Adrenal gland (tissue), 9 donors: ENCODE measurements at regions not wholly inside any gene's neighbourhood (a gene's known extent, or its start where the extent isn't known, plus 50 kb on each side); places are given as distances from the start of the nearest gene placed in this dataset.
A peak's percentile ranks its signal among the peaks of the same experiment; 100 is the strongest.

Experiments used
- DNase-seq, 7 donors: peaks; one replicate each; pipeline ENCODE4 v3.0.0-alpha.2; 2019 to 2020
- H3K27ac ChIP-seq, 5 donors: fragments of 200-600 bp; sonication (generic) in 4 of 5; 1 replicate in 3 of 5; 2 replicates in 2 of 5; pipeline versions ENCODE4 v1.5.1 to v1.8.0; 2016 to 2020; ENCODE audit warnings: mild to moderate bottlenecking in 1 of 5
- H3K27me3 ChIP-seq: fragments of 200-600 bp; 2 replicates; pipeline ENCODE4 v1.8.0; 2021
- H3K36me3 ChIP-seq, 2 donors: fragments of 200-600 bp; replicated peaks in 1 of 2; 1 replicate in 1 of 2; 2 replicates in 1 of 2; pipeline versions ENCODE4 v1.5.1 to v1.8.0; 2018 to 2022
- H3K4me1 ChIP-seq, 2 donors: fragments of 200-600 bp; replicated peaks in 1 of 2; 1 replicate in 1 of 2; 2 replicates in 1 of 2; pipeline versions ENCODE4 v1.5.1 to v1.8.0; 2018 to 2021
- H3K4me3 ChIP-seq, 4 donors: fragments of 200-600 bp; sonication (generic) in 3 of 4; one replicate each; pipeline ENCODE4 v1.5.1; 2016 to 2018
- H3K9me3 ChIP-seq, 3 donors: fragments of 200-600 bp; sonication (generic) in 1 of 3; replicated peaks in 1 of 3; 1 replicate in 2 of 3; 2 replicates in 1 of 3; pipeline versions ENCODE4 v1.5.1 to v1.8.0; 2016 to 2021
- CTCF ChIP-seq, 6 experiments: fragments of 450-650 bp in 4 of 6; fragments of 200-600 bp in 2 of 6; sonication (generic) in 1 of 6; IDR thresholded peaks; 1 replicate in 5 of 6; 2 replicates in 1 of 6; pipeline versions ENCODE4 v1.5.1 to v1.8.0; 2016 to 2021; ENCODE audit warnings: antibody characterized with exemption in 6 of 6, mild to moderate bottlenecking in 2 of 6, moderate library complexity in 1 of 6
- POLR2A ChIP-seq, 2 donors: fragments of 450-650 bp; IDR thresholded peaks; one replicate each; pipeline ENCODE4 v1.6.1; 2017; ENCODE audit warnings: antibody characterized with exemption in 2 of 2, mild to moderate bottlenecking in 2 of 2, moderate library complexity in 1 of 2
- WGBS, 4 donors: extraction: QIAGEN DNeasy Blood & Tissue Kit in 2 of 4; methylation state at CpG; one replicate each; pipeline versions ENCODE4 v1.1.5 to v1.1.7; 2013 to 2017; 5-methylcytosine and 5-hydroxymethylcytosine counted together
- intact Hi-C, 2 donors: fragments of 100-400 bp; cut with DNase I; formaldehyde crosslinking; loops; one replicate each; pipeline versions ENCODE4 v1.14.1 to v1.15.0; 2022 to 2023
- donor health status: healthy with polysubstance abuse.
- donor health status: Bipolar disorder and iron deficiency.
- donor health status: DM: yes; HTN: yes; CAD: no.
- donor health status: DM: no; HTN: no; CAD: no.
- donor health status: DM: no; HTN: no; CAD: no.

- 90 to 94% (median 93%) methylated on average over 7 of the region's 7 CpGs for whole genome bisulfite sequencing, 4 donors
- no peak for DNase-seq
- no peaks in the 10 kb centered on the region for H3K9me3 ChIP-seq
- H3K27me3 ChIP-seq: no peaks in the 10 kb centered on the region
- H3K4me1 ChIP-seq: peaks cover 18 to 42% of the 10 kb centered on the region in 2 donors
- TF ChIP-seq POLR2A (IDR thresholded peaks at IDR 0.05): no peak
- no peak for TF ChIP-seq CTCF (IDR thresholded peaks at IDR 0.05)
- no peak overlapping the region for H3K4me3 ChIP-seq
- no peak overlapping the region for H3K27ac ChIP-seq
- no peaks in the 10 kb centered on the region for H3K36me3 ChIP-seq
- intact Hi-C loops: no loop called here
Observed at GRCh38 chr2:136234261-136234660, 116.3 kb upstream of the CXCR4 start.

GRCh38 chr2:136233298-136233697 lies 115.3 kb upstream of the CXCR4 start:
- TF ChIP-seq CTCF (IDR thresholded peaks at IDR 0.05) (no peak), POLR2A (IDR thresholded peaks at IDR 0.05) (no peak)
- H3K27ac ChIP-seq: peak overlapping the region in 2 of 5 donors; percentile 38 to 55
- H3K27me3 ChIP-seq: no peaks in the 10 kb centered on the region
- H3K9me3 ChIP-seq: no peaks in the 10 kb centered on the region
- intact Hi-C loops: no loop called here
- H3K4me1 ChIP-seq: peaks cover 14 to 33% of the 10 kb centered on the region in 2 donors
- no peak overlapping the region for H3K4me3 ChIP-seq
- H3K36me3 ChIP-seq: no peaks in the 10 kb centered on the region
- DNase-seq: peak in 1 of 7 donors; percentile 23

GRCh38 chr2:136232456-136233172 lies 114.7 kb upstream of the CXCR4 start:
- no peak overlapping the region for H3K27ac ChIP-seq
- H3K4me3 ChIP-seq: no peak overlapping the region
- no peaks in the 10 kb centered on the region for H3K27me3 ChIP-seq
- no peaks in the 10 kb centered on the region for H3K36me3 ChIP-seq
- TF ChIP-seq POLR2A (IDR thresholded peaks at IDR 0.05) (no peak), CTCF (IDR thresholded peaks at IDR 0.05) (no peak)
- no peaks in the 10 kb centered on the region for H3K9me3 ChIP-seq
- no peak for DNase-seq
- intact Hi-C loops: no loop called here
- 43 to 49% (median 48%) methylated on average over 7 of the region's 7 CpGs for WGBS, 4 donors
- H3K4me1 ChIP-seq: peaks cover 13 to 27% of the 10 kb centered on the region in 2 donors

- H3K4me3 ChIP-seq: no peak overlapping the region
- DNase-seq: no peak
- H3K27me3 ChIP-seq: no peaks in the 10 kb centered on the region
- H3K9me3 ChIP-seq: no peaks in the 10 kb centered on the region
- H3K36me3 ChIP-seq: no peaks in the 10 kb centered on the region
- H3K27ac ChIP-seq: no peak overlapping the region
- TF ChIP-seq CTCF (IDR thresholded peaks at IDR 0.05) (no peak), POLR2A (IDR thresholded peaks at IDR 0.05) (no peak)
- peaks cover 10 to 15% of the 10 kb centered on the region in 2 donors for H3K4me1 ChIP-seq
- WGBS, 4 donors: 78 to 85% (median 82%) methylated on average over 5 of the region's 5 CpGs
- intact Hi-C loops: no loop called here
Observed at GRCh38 chr2:136230464-136230863, 112.5 kb upstream of the CXCR4 start.
